ENCODE measurements at regions not wholly inside any gene's neighbourhood (a gene's known extent, or its start where the extent isn't known, plus 50 kb on each side); places are given as distances from the start of the nearest gene placed in this dataset.
A peak's percentile ranks its signal among the peaks of the same experiment; 100 is the strongest.

- Histone ChIP-seq H3K4me3 (no peak overlapping the region), H3K9me3 (no peaks in the 10 kb centered on the region), H3K36me3 (no peaks in the 10 kb centered on the region), H3K4me1 (no peaks in the 10 kb centered on the region), H3K27ac (replicated peaks in 1 of 4) (no peak overlapping the region), H3K27me3 (peaks cover 0 to 5% (median 0%) of the 10 kb centered on the region in 4 donors)
- 51% methylated on average over 3 of the region's 3 CpGs for WGBS
- peak; percentile 21 for DNase-seq (ENCODE audit: extremely low spot score)
- intact Hi-C loops (cut with DNase I), result no loop called here
- TF ChIP-seq EP300 (IDR thresholded peaks at IDR 0.05) (no peak), POLR2A (IDR thresholded peaks at IDR 0.05; ENCODE audit: low read depth) (no peak), CTCF (IDR thresholded peaks at IDR 0.05) (no peak), POLR2AphosphoS5 (IDR thresholded peaks at IDR 0.05) (no peak)
These were observed 102.9 kb upstream of the EPB41L3 start for GRCh38 chr18:5646739-5647138.

DNA sequence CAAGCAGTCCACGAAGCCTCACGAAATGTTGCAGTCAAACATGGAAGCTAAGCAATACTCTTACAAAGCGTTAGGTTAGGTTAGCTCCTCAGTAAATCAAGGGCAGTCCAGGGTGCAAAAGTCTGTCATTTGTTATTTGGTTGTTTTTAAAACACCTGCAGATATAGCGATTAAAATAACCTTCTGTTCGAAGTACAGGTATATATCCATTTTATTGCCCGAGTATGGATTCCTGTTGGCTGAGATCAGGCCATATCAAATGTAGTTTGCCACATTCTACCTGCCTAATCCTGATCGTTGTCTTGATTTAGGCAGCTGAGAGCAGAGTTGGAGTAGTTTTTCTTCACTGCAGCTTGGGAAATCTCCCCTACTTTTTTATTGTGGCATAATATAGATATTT lies 99.5 kb upstream of the EPB41L3 start:
- TF ChIP-seq POLR2AphosphoS5 (IDR thresholded peaks at IDR 0.05), result no peak
- TF ChIP-seq CTCF (IDR thresholded peaks at IDR 0.05), result no peak
- no peak for TF ChIP-seq EP300 (IDR thresholded peaks at IDR 0.05)
- TF ChIP-seq POLR2A (IDR thresholded peaks at IDR 0.05; ENCODE audit: low read depth), result no peak
- Histone ChIP-seq H3K36me3 (no peaks in the 10 kb centered on the region), H3K9me3 (no peaks in the 10 kb centered on the region), H3K27ac (replicated peaks in 1 of 4) (no peak overlapping the region), H3K4me3 (no peak overlapping the region), H3K4me1 (no peaks in the 10 kb centered on the region), H3K27me3 (peaks cover 0 to 12% (median 0%) of the 10 kb centered on the region in 4 donors)
- intact Hi-C loops (cut with DNase I), result no loop called here
- 92% methylated on average over 7 of the region's 7 CpGs for WGBS
- DNase-seq (ENCODE audit: extremely low spot score), result no peak

DNA sequence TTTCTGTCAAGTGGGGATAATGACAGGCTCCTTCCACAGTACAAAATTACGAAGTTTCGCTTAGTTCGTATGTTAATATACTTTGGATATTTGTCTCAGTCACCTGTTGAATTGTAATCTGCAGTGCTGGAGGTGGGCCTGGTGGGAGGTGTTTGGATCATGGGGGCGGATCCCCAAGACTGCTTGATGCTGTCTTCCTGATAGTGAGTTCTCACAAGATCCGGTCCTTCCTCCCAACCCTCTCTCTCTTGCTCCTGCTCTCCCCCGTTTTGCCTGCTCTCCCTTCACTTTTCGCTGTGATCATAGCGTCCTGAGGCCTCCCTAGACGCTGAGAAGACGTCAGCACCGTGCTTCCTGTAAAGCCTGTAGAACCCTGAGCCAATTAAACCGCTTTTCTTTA lies 97.1 kb upstream of the EPB41L3 start:
- peaks cover 0 to 14% (median 0%) of the 10 kb centered on the region in 4 donors for H3K27me3 ChIP-seq
- no peak for DNase-seq (ENCODE audit: extremely low spot score)
- no peaks in the 10 kb centered on the region for H3K9me3 ChIP-seq
- no peak overlapping the region for H3K4me3 ChIP-seq
- H3K4me1 ChIP-seq, result no peaks in the 10 kb centered on the region
- intact Hi-C loops (cut with DNase I), result no loop called here
- H3K36me3 ChIP-seq, result no peaks in the 10 kb centered on the region
- WGBS, result 69% methylated on average over 12 of the region's 12 CpGs
- no peak overlapping the region for H3K27ac ChIP-seq (replicated peaks in 1 of 4)
- TF ChIP-seq POLR2A (IDR thresholded peaks at IDR 0.05; ENCODE audit: low read depth) (no peak), POLR2AphosphoS5 (IDR thresholded peaks at IDR 0.05) (no peak)

- Histone ChIP-seq H3K36me3 (no peaks in the 10 kb centered on the region), H3K4me1 (no peaks in the 10 kb centered on the region), H3K27ac (replicated peaks in 1 of 4) (no peak overlapping the region), H3K27me3 (peaks cover 0 to 14% (median 0%) of the 10 kb centered on the region in 4 donors), H3K9me3 (no peaks in the 10 kb centered on the region), H3K4me3 (no peak overlapping the region)
- no peak for DNase-seq (ENCODE audit: extremely low spot score)
- 38% methylated on average over 2 of the region's 2 CpGs for whole genome bisulfite sequencing
- TF ChIP-seq CTCF (IDR thresholded peaks at IDR 0.05), result no peak
- no peak for TF ChIP-seq POLR2AphosphoS5 (IDR thresholded peaks at IDR 0.05)
- TF ChIP-seq EP300 (IDR thresholded peaks at IDR 0.05), result no peak
- no peak for TF ChIP-seq POLR2A (IDR thresholded peaks at IDR 0.05; ENCODE audit: low read depth)
- intact Hi-C loops (cut with DNase I), result no loop called here
These were observed 95.3 kb upstream of the EPB41L3 start for GRCh38 chr18:5639131-5639530.

DNA sequence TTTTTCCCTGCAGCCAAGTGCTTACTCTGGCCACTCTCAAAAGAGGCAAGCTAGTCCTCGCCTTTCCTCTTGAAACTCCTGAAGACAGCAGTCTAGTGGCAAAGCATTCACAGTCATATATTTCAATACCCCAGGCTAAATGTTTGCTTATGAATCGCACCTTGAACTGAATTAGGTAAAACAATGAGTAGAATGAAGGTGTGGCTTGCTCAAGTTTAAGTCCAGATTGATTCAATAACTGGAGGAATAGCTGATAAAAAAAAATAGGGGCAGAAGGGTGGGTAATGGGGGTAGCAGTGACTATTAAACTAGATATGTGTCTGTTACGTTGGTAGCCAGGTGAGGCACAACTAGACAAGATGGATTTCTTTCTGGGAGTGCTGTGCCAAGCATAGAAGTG lies 88.2 kb upstream of the EPB41L3 start:
- H3K9me3 ChIP-seq, result no peaks in the 10 kb centered on the region
- TF ChIP-seq CTCF (IDR thresholded peaks at IDR 0.05) (no peak), POLR2A (IDR thresholded peaks at IDR 0.05; ENCODE audit: low read depth) (no peak), EP300 (IDR thresholded peaks at IDR 0.05) (no peak), POLR2AphosphoS5 (IDR thresholded peaks at IDR 0.05) (no peak)
- H3K4me1 ChIP-seq, result peaks cover 11 to 33% (median 32%) of the 10 kb centered on the region in 4 donors
- H3K27me3 ChIP-seq, result peaks cover 0 to 51% (median 2%) of the 10 kb centered on the region in 4 donors
- H3K27ac ChIP-seq (replicated peaks in 1 of 4), result no peak overlapping the region
- WGBS, result 85% methylated on average over 3 of the region's 3 CpGs
- no peaks in the 10 kb centered on the region for H3K36me3 ChIP-seq
- DNase-seq (ENCODE audit: extremely low spot score), result no peak
- intact Hi-C loops (cut with DNase I), result no loop called here
- no peak overlapping the region for H3K4me3 ChIP-seq

Data from esophagus muscularis mucosa (tissue), 4 donors.